ENCODE measurements at regions not wholly inside any gene's neighbourhood (a gene's known extent, or its start where the extent isn't known, plus 50 kb on each side); places are given as distances from the start of the nearest gene placed in this dataset.

GRCh38 chr5:5581080-5581479 is 158.6 kb downstream of the ICE1 start:
- TF ChIP-seq POLR2A (IDR thresholded peaks at IDR 0.05; ENCODE audit: low read depth, low read length) = no peak
- TF ChIP-seq POLR2AphosphoS5 (IDR thresholded peaks at IDR 0.05; ENCODE audit: low read depth, low read length) = no peak

Measured in GM12892 (cell line).